ENCODE measurements at regions not wholly inside any gene's neighbourhood (a gene's known extent, or its start where the extent isn't known, plus 50 kb on each side); places are given as distances from the start of the nearest gene placed in this dataset.

DNA sequence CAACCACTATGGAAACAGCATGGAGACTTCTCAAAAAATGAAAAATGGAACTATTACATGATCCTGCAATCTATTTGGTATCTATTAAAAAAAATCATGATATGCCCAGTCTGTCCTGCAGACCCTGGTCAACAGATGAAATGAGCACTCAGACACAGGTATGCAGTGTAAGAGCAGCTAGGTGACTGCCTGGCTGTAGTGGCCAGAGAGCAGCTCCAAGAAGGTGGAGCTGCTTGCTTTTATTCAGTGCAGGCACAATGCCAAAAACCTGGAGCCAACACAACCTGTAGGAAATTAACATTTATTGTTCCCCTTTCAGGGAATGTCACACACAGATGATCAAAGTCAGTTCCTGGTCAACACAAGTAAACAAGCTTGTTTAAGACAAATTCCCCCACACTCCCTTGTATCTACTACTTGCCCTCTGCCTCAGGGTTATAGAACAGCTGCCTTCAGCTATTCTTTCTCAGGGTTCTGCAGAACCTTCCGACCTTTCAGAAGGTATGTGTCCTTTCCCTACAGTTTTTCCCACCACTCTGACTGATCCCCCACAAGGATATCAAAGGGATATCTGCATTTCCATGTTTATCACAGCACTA, 933.7 kb upstream of the SLITRK5 start:
- no peak for DNase-seq (ENCODE audit: low spot score)

- no peak for DNase-seq (ENCODE audit: low spot score)
Observed at GRCh38 chr13:86741762-86742285, 929.3 kb upstream of the SLITRK5 start.

DNA sequence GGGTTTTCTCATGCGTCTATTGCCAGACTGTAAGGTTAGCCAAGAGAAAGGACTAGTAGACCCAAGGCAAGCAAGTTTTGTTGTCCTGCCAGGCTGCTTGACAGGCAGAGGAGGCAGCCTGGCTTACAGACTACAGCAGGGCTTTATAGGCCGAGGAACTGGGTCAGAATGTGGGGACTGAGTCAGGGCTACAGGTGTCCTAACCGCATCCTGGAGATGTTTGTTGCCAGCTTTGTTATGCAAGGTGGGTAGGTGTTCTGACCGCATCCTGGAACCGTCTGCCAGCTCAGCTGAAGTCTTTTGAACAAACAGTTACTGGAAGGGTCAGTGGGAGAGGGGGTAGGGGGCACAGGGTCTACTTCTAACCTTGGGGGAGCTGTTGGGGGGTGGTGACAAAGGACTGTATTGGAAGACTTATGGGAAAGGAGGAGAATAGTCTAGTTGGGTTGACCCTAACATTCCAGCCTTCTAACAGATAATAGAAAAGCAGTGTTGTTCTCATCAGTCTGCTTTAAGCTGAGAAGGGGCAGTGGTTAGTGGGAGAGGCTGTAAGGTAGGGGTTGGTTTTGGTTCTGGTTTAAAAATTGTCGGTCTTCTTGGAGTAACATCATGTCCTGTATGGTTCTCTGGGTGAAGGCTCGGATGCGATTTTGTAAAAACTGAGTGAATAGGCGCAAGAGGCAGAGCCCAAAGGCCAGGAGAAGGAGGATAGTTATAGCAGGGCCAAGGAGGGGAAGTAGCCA, 913.8 kb upstream of the SLITRK5 start:
- DNase-seq (ENCODE audit: low spot score) = no peak

- DNase-seq (ENCODE audit: low spot score) = no peak
Observed at GRCh38 chr13:86758116-86758515, 913.1 kb upstream of the SLITRK5 start.

- no peak for DNase-seq (ENCODE audit: low spot score)
Observed at GRCh38 chr13:86760620-86761019, 910.6 kb upstream of the SLITRK5 start.

DNA sequence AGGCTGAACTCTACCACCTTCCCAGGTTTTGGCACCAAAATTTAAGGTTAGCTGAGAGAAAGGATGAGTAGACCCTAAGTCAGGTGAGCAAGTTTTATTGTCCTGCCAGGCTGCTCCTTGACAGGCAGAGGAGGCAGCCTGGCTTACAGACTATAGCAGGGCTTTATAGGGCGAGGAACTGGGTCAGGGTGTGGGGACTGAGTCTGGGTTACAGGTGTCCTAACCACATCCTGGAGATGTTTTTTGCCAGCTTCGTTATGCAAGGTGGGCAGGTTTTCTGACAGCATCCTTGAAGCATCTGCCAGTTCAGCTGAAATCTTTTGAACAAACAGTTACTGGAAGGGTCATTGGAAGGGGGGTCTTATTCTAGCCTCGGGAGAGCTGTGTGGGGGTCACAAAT, 905.7 kb upstream of the SLITRK5 start:
- DNase-seq (ENCODE audit: low spot score) = no peak

- DNase-seq (ENCODE audit: low spot score) = no peak
Observed at GRCh38 chr13:86788616-86789015, 882.6 kb upstream of the SLITRK5 start.

DNA sequence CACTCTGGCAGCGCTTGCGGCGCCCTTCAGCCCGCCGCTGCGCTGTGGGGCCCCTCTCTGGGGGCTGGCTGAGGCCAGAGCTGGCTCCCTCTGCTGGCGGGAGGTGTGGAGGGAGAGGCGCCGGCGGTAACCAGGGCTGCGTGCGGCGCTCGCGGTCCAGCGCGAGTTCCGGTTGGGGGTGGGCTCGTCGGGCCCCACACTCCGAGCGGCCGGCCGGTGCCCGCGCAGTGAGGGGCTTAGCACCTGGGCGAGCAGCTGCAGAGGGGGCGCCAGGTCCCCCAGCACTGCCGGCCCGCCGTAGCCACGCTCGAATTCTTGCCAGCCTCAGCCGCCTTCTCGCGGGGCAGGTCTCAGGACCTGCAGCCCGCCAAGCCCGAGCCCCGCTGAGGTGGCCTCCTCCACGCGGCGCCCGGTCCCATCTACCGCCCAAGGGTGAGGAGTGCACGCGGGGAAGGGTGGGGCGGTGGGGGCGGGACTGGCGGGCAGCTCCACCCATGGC, 879.0 kb upstream of the SLITRK5 start:
- DNase-seq (ENCODE audit: low spot score) = no peak

DNA sequence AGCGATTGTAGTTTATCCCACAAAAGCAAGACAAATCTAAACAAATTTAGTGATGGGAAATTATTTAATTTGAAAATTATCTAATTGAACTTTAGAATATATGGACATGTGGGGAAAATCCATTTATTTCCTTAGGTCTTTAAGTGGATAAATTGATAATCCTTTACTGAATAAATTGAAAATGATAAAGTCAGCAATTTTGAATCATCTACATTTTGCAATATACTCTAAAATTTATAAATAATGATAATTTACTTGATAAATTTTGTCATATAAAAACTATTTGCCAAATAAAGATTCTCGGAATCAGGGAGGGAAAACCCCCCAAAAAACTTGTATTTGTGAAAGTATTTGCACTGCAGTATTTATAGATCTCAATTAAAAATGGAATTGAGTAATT, 875.3 kb upstream of the SLITRK5 start:
- DNase-seq (ENCODE audit: low spot score) = no peak

DNA sequence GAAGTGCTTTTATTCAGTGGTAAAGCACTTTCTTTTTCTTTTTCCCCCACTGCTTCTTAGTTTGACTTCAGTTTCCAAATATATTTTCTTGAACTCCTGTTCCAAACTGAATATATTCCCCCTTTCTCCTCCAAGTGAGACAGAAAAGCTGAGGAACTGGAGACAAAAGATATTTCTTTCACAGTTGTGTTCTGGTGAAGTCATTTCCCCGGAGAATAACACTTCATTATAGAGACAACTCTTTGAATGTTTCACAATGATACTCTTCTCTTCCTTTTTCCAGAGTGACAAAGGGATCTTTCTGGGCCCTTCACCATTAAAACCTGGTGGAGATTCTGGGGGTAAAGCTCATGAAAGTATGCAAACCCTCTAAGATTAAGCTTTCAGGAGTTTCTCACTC, 860.8 kb upstream of the SLITRK5 start:
- DNase-seq (ENCODE audit: low spot score) = peak; percentile 19

- DNase-seq (ENCODE audit: low spot score) = no peak
Observed at GRCh38 chr13:86813198-86813597, 858.0 kb upstream of the SLITRK5 start.

DNA sequence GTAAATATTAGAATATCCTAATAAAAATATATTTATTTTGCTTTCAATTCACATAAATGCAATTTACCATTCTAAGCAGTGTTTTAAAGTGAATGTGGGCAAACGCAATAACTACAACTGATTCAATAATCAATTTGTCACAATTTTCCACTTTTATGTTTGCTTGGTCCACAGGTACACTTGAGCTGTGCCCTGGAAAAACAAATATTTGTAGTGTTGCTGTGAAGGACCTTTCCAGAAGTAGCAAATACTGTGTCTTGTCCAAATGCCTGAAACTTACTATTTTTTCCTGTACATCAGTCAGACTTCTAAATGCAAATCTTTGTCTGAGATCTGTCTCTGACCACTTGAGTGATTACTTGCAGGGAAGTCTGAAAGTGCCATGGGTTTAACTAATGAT, 845.8 kb upstream of the SLITRK5 start:
- no peak for DNase-seq (ENCODE audit: low spot score)

- DNase-seq (ENCODE audit: low spot score) = no peak
Observed at GRCh38 chr13:86826232-86826631, 844.9 kb upstream of the SLITRK5 start.

DNA sequence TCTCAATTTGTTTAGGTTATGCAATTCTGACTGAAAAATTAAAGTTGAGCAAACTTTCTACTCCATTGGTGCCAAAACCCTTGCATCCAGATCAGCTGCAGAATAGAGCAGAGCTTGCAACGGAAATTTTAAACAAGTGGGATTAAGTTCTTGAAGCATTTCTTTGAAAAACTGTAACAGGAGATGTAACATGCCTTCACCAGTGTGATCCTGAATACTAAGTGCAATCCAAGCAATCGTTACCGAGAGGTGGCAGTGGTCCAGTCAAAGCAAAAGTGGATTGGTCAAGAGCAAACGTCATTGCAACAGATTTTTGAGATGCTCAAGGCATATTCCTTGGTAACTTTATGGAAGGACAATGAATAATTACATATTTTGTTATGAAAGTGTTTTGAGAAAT, 841.1 kb upstream of the SLITRK5 start:
- no peak for DNase-seq (ENCODE audit: low spot score)

- no peak for DNase-seq (ENCODE audit: low spot score)
Observed at GRCh38 chr13:86831084-86831483, 840.1 kb upstream of the SLITRK5 start.

- no peak for DNase-seq (ENCODE audit: low spot score)
Observed at GRCh38 chr13:86838411-86839120, 832.6 kb upstream of the SLITRK5 start.

- DNase-seq (ENCODE audit: low spot score) = no peak
Observed at GRCh38 chr13:86839221-86839620, 832.0 kb upstream of the SLITRK5 start.

GRCh38 chr13:86840250-86841191, 830.6 kb upstream of the SLITRK5 start:
- DNase-seq (ENCODE audit: low spot score) = no peak

DNA sequence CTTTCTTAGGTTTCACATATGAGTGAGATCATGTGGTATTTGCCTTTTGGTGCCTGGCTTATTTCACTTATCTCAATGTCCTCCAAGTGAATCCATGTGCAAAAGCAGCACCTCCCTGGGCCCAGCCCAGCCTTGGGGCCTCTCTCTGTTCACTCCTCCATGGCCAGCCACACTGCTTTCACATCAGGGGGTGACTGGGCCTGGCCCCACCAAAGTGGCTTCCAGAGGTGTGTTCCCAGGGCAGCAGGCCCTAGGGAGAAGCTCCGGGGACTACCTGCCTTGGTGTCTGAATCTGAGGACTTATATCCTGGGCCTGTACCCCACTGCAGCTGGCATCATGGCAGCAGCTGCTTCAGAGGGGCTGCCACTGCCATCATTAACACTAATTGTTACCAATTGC, 829.9 kb upstream of the SLITRK5 start:
- no peak for DNase-seq (ENCODE audit: low spot score)

DNA sequence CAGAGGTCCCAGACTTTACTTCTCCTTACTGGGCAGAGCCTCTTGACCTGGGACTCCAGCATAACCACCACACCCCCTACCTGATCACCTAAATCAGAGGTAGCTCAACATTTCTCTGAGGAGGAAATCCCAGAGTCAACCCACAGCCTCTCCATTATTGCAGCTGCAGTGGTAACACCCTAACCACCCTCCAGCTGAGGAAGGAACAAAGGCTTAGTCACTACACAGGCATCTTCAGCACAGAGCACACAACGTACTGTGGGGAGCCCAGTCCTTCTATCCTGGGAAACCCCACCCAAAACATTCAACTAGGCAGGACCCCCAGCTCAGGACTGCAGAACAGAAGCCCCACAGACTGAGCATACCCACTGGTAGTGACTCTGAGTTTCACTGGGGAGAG, 824.7 kb upstream of the SLITRK5 start:
- no peak for DNase-seq (ENCODE audit: low spot score)

GRCh38 chr13:86848716-86849115, 822.5 kb upstream of the SLITRK5 start:
- DNase-seq (ENCODE audit: low spot score) = no peak

DNA sequence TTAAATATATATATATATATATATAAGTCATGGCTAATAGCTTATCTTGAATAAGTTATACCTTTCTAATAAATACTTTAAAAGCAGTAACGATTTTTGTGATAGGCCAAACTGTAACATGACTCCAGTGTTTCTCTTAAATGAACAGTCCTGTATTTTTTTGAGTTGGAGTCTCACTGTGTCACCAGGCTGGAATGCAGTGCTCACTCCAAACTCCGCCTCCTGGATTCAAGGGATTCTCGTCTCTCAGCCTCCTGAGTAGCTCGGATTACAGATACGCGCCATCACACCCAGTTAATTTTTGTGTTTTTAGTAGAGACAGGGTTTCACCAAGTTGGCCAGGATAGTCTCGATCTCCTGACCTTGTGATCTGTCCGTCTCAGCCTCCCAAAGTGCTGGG, 814.2 kb upstream of the SLITRK5 start:
- peak; percentile 2 for DNase-seq (ENCODE audit: low spot score)
